ENCODE measurements at regions not wholly inside any gene's neighbourhood (a gene's known extent, or its start where the extent isn't known, plus 50 kb on each side); places are given as distances from the start of the nearest gene placed in this dataset.
"Not testable (repeated sequence)": the region's sequence is repeated elsewhere in the genome, so short reads cannot be mapped to it uniquely, and the experiment has no call there.

GRCh38 chr22:47504962-47505361, 742.5 kb downstream of the TBC1D22A start:
- DNase-seq, result no peak
- Mint-ChIP-seq H3K4me1 (ENCODE audit: low read depth) (no peaks in the 10 kb centered on the region), H3K27me3 (ENCODE audit: insufficient read depth) (no peaks in the 10 kb centered on the region; the same call in 1 of the 2 replicates), H3K4me3 (no peak overlapping the region), H3K27ac (no peak overlapping the region), H3K9me3 (peaks cover 37% of the 10 kb centered on the region), H3K36me3 (ENCODE audit: low read depth) (no peaks in the 10 kb centered on the region)
- no peak for TF ChIP-seq CTCF (IDR thresholded peaks at IDR 0.05)

DNA sequence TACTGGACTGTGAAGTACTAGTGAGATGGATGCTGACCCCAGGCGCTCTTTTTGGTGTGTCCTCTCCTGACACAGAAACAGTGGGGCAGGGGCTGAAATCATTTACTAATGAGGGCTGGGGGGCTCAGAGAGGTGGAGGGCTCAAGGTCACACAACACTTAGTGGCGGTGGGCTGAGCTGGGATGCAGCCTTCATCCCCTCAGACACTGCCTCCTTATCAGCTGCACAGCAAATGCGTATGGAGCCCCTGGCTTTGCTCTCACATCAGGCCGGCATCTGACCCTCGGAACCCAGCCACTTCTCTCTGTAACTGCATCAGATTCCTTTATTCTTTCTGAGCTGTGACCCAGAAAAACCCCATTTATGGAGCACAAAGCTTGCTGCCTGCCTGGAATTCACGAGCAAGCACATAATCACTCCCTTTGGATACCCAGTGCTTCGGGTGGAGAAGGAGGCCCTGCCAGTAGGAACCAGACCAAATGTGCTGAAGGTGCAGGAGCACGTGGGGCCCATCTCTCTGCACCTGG, 736.6 kb downstream of the TBC1D22A start:
- DNase-seq, result no peak
- H3K36me3 Mint-ChIP-seq (ENCODE audit: low read depth), result no peaks in the 10 kb centered on the region
- TF ChIP-seq CTCF (IDR thresholded peaks at IDR 0.05), result no peak
- H3K27ac Mint-ChIP-seq, result no peak overlapping the region
- H3K4me3 Mint-ChIP-seq, result no peak overlapping the region
- no peaks in the 10 kb centered on the region for H3K4me1 Mint-ChIP-seq (ENCODE audit: low read depth)
- no peaks in the 10 kb centered on the region for H3K27me3 Mint-ChIP-seq (ENCODE audit: insufficient read depth)
- peaks cover 68% of the 10 kb centered on the region for H3K9me3 Mint-ChIP-seq

GRCh38 chr22:47497666-47498065, 735.2 kb downstream of the TBC1D22A start:
- no peak overlapping the region for H3K27ac Mint-ChIP-seq
- peaks cover 2% of the 10 kb centered on the region; the same call in 1 of the 2 replicates for H3K27me3 Mint-ChIP-seq (ENCODE audit: insufficient read depth)
- no peaks in the 10 kb centered on the region for H3K36me3 Mint-ChIP-seq (ENCODE audit: low read depth)
- no peak overlapping the region for H3K4me3 Mint-ChIP-seq
- no peak for TF ChIP-seq CTCF (IDR thresholded peaks at IDR 0.05)
- H3K9me3 Mint-ChIP-seq, result peaks cover 80% of the 10 kb centered on the region
- no peaks in the 10 kb centered on the region for H3K4me1 Mint-ChIP-seq (ENCODE audit: low read depth)
- DNase-seq, result no peak

DNA sequence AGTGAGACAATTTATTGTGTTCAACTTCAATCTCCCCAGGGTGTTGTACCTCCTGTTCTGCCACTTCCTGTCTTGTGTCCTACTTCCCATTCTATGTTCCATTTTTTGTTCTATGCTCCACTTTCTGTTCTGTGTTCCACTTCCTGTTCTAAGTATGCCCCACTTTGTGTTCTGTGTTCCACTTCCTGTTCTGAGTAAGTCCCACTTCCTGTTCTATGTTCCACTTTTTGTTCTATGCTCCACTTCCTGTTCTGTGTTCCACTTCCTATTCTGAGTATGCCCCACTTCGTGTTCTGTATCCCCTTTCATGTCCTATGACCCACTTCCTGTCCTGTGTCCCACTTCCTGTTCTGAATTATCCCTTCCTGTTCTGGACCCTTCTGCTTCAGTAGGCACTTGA, 732.7 kb downstream of the TBC1D22A start:
- no peak overlapping the region for H3K27ac Mint-ChIP-seq
- no peak for TF ChIP-seq CTCF (IDR thresholded peaks at IDR 0.05)
- peaks cover 2% of the 10 kb centered on the region; the same call in 1 of the 2 replicates for H3K27me3 Mint-ChIP-seq (ENCODE audit: insufficient read depth)
- DNase-seq, result no peak
- H3K9me3 Mint-ChIP-seq, result peaks cover 83% of the 10 kb centered on the region
- H3K4me1 Mint-ChIP-seq (ENCODE audit: low read depth), result no peaks in the 10 kb centered on the region
- no peak overlapping the region for H3K4me3 Mint-ChIP-seq
- H3K36me3 Mint-ChIP-seq (ENCODE audit: low read depth), result no peaks in the 10 kb centered on the region; the same call in 1 of the 2 replicates

DNA sequence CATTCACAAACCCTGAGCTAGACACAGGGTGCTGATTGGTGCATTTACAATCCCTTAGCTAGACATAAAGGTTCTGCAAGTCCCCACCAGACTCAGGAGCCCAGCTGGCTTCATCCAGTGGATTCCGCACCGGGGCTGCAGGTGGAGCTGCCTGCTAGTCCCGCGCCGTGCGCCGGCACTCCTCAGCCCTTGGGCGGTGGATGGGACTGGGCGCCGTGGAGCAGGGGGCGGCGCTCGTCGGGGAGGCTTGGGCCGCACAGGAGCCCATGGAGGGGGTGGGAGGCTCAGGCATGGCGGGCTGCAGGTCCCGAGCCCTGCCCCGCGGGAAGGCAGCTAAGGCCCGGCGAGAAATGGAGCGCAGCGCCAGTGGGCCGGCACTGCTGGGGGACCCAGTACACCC, 725.7 kb downstream of the TBC1D22A start:
- H3K4me3 Mint-ChIP-seq; H3K4me1 Mint-ChIP-seq (ENCODE audit: low read depth); H3K27ac Mint-ChIP-seq; H3K36me3 Mint-ChIP-seq (ENCODE audit: low read depth); H3K27me3 Mint-ChIP-seq (ENCODE audit: insufficient read depth); DNase-seq: not testable (repeated sequence)
- H3K9me3 Mint-ChIP-seq, result peaks cover 65% of the 10 kb centered on the region

- Mint-ChIP-seq H3K4me3 (no peak overlapping the region), H3K36me3 (ENCODE audit: low read depth) (no peaks in the 10 kb centered on the region; the same call in 1 of the 2 replicates), H3K27ac (no peak overlapping the region), H3K4me1 (ENCODE audit: low read depth) (no peaks in the 10 kb centered on the region), H3K27me3 (ENCODE audit: insufficient read depth) (peaks cover 2% of the 10 kb centered on the region; the same call in 1 of the 2 replicates), H3K9me3 (peaks cover 59% of the 10 kb centered on the region)
- TF ChIP-seq CTCF (IDR thresholded peaks at IDR 0.05), result no peak
- no peak for DNase-seq
Observed at GRCh38 chr22:47486569-47487312, 724.3 kb downstream of the TBC1D22A start.
